Nephron (organoid): ENCODE measurements at regions not wholly inside any gene's neighbourhood (a gene's known extent, or its start where the extent isn't known, plus 50 kb on each side); places are given as distances from the start of the nearest gene placed in this dataset.

Experiments used
- H3K27ac Mint-ChIP-seq, 3 experiments: 2 replicates each; pipeline ENCODE4 v1.8.0; 2020; ENCODE audit warnings: mixed read lengths in 3 of 3, mild to moderate bottlenecking in 2 of 3, moderate library complexity in 1 of 3
- H3K27me3 Mint-ChIP-seq: 2 replicates; pipeline ENCODE4 v1.8.0; 2021; ENCODE audit warnings: low read depth, mild to moderate bottlenecking, moderate library complexity, mixed read lengths
- H3K36me3 Mint-ChIP-seq: 2 replicates; pipeline ENCODE4 v1.8.0; 2020; ENCODE audit warnings: low read depth, mixed read lengths
- H3K4me1 Mint-ChIP-seq: 2 replicates; pipeline ENCODE4 v1.8.0; 2020; ENCODE audit warnings: mixed read lengths
- H3K4me3 Mint-ChIP-seq, 3 experiments: 2 replicates each; pipeline ENCODE4 v1.8.0; 2020; ENCODE audit warnings: mild to moderate bottlenecking in 3 of 3, mixed read lengths in 3 of 3, moderate library complexity in 2 of 3
- H3K9me3 Mint-ChIP-seq: 2 replicates; pipeline ENCODE4 v1.8.0; 2020; ENCODE audit warnings: mixed read lengths
- TF ChIP-seq, protein P1 (sequence below), 3 experiments: fragments of 200-600 bp; sonication (generic); IDR thresholded peaks; one replicate each; pipeline ENCODE4 v1.5.0; 2021; ENCODE audit warnings: antibody characterized with exemption in 3 of 3; ENCODE audit not compliant: unreplicated experiment in 3 of 3

DNA sequence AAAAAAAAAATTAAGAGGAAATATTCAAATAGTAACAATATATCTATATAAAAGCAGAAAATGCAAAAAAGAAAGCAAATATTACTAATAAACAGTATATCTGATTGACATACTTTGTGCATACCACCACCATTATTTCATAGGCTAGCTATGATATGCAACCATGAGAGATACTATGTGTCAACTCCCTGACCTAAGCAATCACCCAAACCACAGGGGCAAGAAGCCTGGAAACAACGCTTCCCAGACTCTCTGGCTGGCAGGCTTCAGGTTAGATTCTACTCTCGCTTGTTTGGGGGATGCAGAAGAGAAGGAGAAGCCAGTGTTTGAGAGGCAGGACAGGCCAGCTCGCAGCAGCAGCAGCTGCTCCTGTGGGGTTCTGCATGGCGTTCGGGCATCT, 169.3 kb upstream of the TPM1 start:
- H3K27ac Mint-ChIP-seq: no peak overlapping the region
- H3K36me3 Mint-ChIP-seq: peaks cover 5% of the 10 kb centered on the region
- TF ChIP-seq, protein P1, sequence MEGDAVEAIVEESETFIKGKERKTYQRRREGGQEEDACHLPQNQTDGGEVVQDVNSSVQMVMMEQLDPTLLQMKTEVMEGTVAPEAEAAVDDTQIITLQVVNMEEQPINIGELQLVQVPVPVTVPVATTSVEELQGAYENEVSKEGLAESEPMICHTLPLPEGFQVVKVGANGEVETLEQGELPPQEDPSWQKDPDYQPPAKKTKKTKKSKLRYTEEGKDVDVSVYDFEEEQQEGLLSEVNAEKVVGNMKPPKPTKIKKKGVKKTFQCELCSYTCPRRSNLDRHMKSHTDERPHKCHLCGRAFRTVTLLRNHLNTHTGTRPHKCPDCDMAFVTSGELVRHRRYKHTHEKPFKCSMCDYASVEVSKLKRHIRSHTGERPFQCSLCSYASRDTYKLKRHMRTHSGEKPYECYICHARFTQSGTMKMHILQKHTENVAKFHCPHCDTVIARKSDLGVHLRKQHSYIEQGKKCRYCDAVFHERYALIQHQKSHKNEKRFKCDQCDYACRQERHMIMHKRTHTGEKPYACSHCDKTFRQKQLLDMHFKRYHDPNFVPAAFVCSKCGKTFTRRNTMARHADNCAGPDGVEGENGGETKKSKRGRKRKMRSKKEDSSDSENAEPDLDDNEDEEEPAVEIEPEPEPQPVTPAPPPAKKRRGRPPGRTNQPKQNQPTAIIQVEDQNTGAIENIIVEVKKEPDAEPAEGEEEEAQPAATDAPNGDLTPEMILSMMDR (IDR thresholded peaks at IDR 0.05; ENCODE audit: unreplicated experiment in 3 of 3): no peak
- peaks cover 11% of the 10 kb centered on the region for H3K27me3 Mint-ChIP-seq
- H3K4me1 Mint-ChIP-seq: peaks cover 13% of the 10 kb centered on the region
- H3K4me3 Mint-ChIP-seq: no peak overlapping the region
- peaks cover 2% of the 10 kb centered on the region for H3K9me3 Mint-ChIP-seq

DNA sequence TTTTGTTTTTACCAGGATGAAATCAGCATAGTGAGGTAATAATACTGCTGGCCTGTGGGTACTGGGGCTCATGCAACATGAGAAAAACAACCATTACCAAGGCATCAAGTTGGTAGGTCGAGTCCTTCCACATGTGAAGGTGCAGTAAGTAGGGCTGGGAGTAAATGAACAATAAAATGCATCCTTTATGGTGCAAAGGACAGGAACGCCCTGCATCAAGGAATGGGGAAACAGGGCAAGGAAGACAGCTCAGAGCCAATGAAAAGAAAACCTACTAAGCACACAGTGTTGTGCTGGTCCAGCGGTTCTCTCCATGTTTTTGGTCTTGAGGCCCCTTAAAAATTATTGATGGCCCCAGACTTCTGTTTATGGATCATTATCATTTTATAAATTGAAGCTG, 168.5 kb upstream of the TPM1 start:
- H3K9me3 Mint-ChIP-seq: peaks cover 2% of the 10 kb centered on the region
- TF ChIP-seq, protein P1 (IDR thresholded peaks at IDR 0.05; ENCODE audit: unreplicated experiment in 3 of 3): no peak
- H3K4me1 Mint-ChIP-seq: peaks cover 7% of the 10 kb centered on the region
- no peak overlapping the region for H3K27ac Mint-ChIP-seq
- H3K27me3 Mint-ChIP-seq: peaks cover 11% of the 10 kb centered on the region
- no peak overlapping the region for H3K4me3 Mint-ChIP-seq
- peaks cover 5% of the 10 kb centered on the region for H3K36me3 Mint-ChIP-seq

DNA sequence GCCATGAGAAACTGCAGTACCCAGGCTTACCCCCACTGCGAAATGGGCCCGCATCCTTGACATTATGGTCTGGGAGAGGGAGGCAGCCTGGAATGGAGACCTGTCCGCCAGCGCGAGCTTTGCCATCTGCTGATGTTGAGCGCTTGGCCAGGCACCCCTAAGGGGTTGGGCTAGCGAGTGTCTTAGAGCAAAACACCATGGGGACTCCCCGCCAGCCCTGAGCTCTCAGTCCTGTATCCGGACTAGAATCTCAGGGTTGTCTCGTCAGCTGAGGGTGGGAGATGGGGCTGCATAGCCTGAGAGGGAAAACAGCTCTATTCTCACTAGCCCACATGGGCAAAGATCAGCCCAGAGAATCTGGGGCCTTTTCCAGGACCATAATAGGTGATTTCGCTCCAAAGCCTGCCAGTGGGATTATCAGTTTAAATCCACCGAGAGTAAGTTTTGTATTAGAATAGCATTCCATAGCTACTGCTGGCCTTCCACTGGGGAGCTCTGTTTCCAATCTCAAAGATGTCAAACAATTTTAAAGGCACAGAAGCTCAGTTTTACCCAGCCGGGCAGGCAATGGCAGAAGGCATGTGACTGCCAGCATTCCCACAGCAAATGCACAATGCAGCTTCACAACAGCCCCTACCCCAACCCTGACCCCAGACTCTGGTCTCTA, 167.5 kb upstream of the TPM1 start:
- H3K9me3 Mint-ChIP-seq: peaks cover 2% of the 10 kb centered on the region
- H3K4me3 Mint-ChIP-seq: no peak overlapping the region
- H3K4me1 Mint-ChIP-seq: peaks cover 18% of the 10 kb centered on the region

DNA sequence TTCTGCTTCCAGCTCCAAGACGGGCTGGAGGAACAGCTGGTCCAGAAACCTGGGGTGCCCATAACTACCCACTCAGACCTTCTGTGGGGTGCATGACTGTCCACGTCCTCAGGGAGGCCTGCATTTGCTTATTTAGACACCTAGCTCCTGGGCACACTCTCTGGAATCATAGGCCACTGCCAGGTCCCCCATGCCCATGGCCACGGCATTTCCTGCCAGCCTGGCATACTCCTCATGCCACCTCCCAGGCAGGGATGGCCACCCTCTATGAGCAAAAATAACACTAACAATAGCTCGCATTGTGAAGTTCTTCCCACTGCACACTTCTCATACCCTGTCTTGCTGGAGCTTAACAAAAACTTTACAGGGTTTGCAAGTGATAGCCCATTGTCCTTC, 166.9 kb upstream of the TPM1 start:
- H3K27ac Mint-ChIP-seq: peak overlapping the region in 2 of 3 experiments; percentile 41 to 44
- TF ChIP-seq, protein P1 (IDR thresholded peaks at IDR 0.05; ENCODE audit: unreplicated experiment in 3 of 3): no peak
- H3K9me3 Mint-ChIP-seq: no peaks in the 10 kb centered on the region
- H3K4me1 Mint-ChIP-seq: peaks cover 23% of the 10 kb centered on the region
- peaks cover 11% of the 10 kb centered on the region for H3K27me3 Mint-ChIP-seq
- no peak overlapping the region for H3K4me3 Mint-ChIP-seq
- H3K36me3 Mint-ChIP-seq: peaks cover 5% of the 10 kb centered on the region

More for the DNA sequence above, 167.5 kb upstream of the TPM1 start:
- Mint-ChIP-seq H3K27ac (peak overlapping the region in 2 of 3 experiments; percentile 44 to 49), H3K27me3 (peaks cover 11% of the 10 kb centered on the region), H3K36me3 (peaks cover 5% of the 10 kb centered on the region)
- TF ChIP-seq, protein P1 (IDR thresholded peaks at IDR 0.05; ENCODE audit: unreplicated experiment in 3 of 3): no peak

DNA sequence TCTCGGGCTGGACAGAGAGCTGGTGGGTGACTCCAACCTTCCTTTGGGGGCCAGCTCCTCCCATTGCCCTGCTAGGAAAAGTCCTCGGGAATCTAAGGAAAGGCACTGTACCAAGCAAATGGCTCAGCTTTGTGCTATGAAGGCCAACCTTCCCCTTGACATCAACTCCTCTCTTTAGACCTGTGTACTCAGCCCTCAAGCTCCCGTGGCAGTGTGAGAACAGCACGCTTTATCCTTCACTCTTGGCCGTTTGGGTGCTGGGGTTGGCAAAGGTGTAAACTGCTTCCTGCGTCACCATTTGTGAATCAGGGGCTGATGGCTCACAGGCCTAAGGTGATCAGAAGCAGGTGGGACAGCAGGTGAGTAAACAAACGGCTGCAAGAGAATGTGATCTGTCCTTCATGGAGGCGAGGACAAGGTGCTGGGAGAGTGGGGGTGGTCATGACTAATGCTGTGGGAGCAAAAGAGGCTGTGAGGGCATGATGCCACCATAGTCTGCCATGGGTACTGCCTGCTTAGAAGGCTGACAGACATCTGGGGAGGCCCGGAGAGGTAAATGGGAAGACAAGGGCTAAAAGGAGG, 165.2 kb upstream of the TPM1 start:
- TF ChIP-seq, protein P1 (IDR thresholded peaks at IDR 0.05; ENCODE audit: unreplicated experiment in 3 of 3): no peak

DNA sequence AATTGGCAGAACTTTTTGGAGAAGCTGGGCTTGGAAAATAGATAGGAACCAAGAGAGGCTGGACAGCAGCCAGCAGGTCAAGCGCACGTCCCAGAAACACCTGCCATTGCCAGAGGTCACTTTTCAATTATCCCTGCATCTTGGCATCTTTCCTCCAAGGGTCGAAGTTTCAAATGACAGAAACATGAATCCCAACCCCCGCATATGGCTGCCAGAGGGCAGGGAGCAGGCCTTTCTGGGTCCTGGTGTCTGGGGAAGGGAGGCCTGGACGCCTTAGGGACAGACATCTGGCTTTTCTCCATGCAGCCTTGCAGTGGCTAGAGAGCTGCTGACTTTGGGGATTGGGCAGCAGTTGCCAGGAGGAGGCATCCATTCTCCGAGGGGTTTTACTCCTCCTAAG, 164.5 kb upstream of the TPM1 start:
- Mint-ChIP-seq H3K36me3 (no peaks in the 10 kb centered on the region), H3K9me3 (no peaks in the 10 kb centered on the region), H3K27me3 (peaks cover 11% of the 10 kb centered on the region), H3K4me1 (peaks cover 31% of the 10 kb centered on the region), H3K27ac (peak overlapping the region in 1 of 3 experiments; percentile 63), H3K4me3 (no peak overlapping the region)
- TF ChIP-seq, protein P1 (IDR thresholded peaks at IDR 0.05; ENCODE audit: unreplicated experiment in 3 of 3): no peak

More for the DNA sequence above, 165.2 kb upstream of the TPM1 start:
- H3K9me3 Mint-ChIP-seq: no peaks in the 10 kb centered on the region
- peak overlapping the region in 1 of 3 experiments; percentile 20 for H3K4me3 Mint-ChIP-seq
- H3K27me3 Mint-ChIP-seq: peaks cover 11% of the 10 kb centered on the region
- no peaks in the 10 kb centered on the region for H3K36me3 Mint-ChIP-seq
- peaks cover 29% of the 10 kb centered on the region for H3K4me1 Mint-ChIP-seq
- H3K27ac Mint-ChIP-seq: peak overlapping the region in 1 of 3 experiments; percentile 63
